ENCODE measurements at regions not wholly inside any gene's neighbourhood (a gene's known extent, or its start where the extent isn't known, plus 50 kb on each side); places are given as distances from the start of the nearest gene placed in this dataset.

GRCh38 chr5:114060866-114061265 is 301.0 kb upstream of the KCNN2 start:
- ATAC-seq (ENCODE audit: low read depth) (no peak), DNase-seq (no peak)
- no peak overlapping the region for H3K4me3 ChIP-seq (ENCODE audit: insufficient read depth, low read depth, low read length)
- ChIA-PET CTCF (no interaction called here), POLR2A (ENCODE audit: unreplicated experiment) (no interaction called here)
- H3K4ac ChIP-seq (ENCODE audit: low read depth, low read length): no peak overlapping the region
- H2BK20ac ChIP-seq (ENCODE audit: low read depth, low read length): no peak overlapping the region
- H2AFZ ChIP-seq (replicated peaks; ENCODE audit: low read length, poor library complexity): no peak overlapping the region
- H4K5ac ChIP-seq (ENCODE audit: low read depth, low read length): no peak overlapping the region
- peaks cover 30% of the 10 kb centered on the region for H3K27me3 ChIP-seq (ENCODE audit: control insufficient read depth, insufficient read depth, low read length)
- no peak overlapping the region for H2AK5ac ChIP-seq (ENCODE audit: low read depth, low read length)
- H2BK120ac ChIP-seq (ENCODE audit: low read depth, low read length): no peak overlapping the region
- H3K23ac ChIP-seq (ENCODE audit: low read depth, low read length): no peak overlapping the region
- H3K4me1 ChIP-seq (ENCODE audit: control insufficient read depth, insufficient read depth, low read length): no peaks in the 10 kb centered on the region
- no peaks in the 10 kb centered on the region for H3K9me3 ChIP-seq (ENCODE audit: control insufficient read depth, insufficient read depth, low read length)
- no TSS peak for BruUV-seq (replicated peaks)
- H2AK9ac ChIP-seq (replicated peaks; ENCODE audit: low read depth, low read length, poor library complexity): no peak overlapping the region
- no peaks in the 10 kb centered on the region for H3K79me1 ChIP-seq (ENCODE audit: low read depth in 1 of 2, low read length in 2 of 2)
- no peak overlapping the region for H2BK5ac ChIP-seq (ENCODE audit: low read depth, low read length, poor library complexity, severe bottlenecking)
- dilution Hi-C loops (cut with HindIII; ENCODE audit: low sequenced_read_pairs, unreplicated experiment) (no loop called here), in situ Hi-C loops (cut with MboI; ENCODE audit: low sequenced_read_pairs) (no loop called here), intact Hi-C loops (cut with micrococcal nuclease) (no loop called here)
- H2BK15ac ChIP-seq (ENCODE audit: low read depth, low read length): no peak overlapping the region
- no peak for TF ChIP-seq MAZ (IDR thresholded peaks at IDR 0.05; ENCODE audit: borderline replicate concordance, low read depth, low read length)
- TF ChIP-seq RFX5 (IDR thresholded peaks at IDR 0.05; ENCODE audit: low read depth, low read length): no peak
- TF ChIP-seq POLR2A (IDR thresholded peaks at IDR 0.05; ENCODE audit: low read depth, low read length): no peak
- TF ChIP-seq CHD1 (IDR thresholded peaks at IDR 0.05; ENCODE audit: low read depth, low read length): no peak
- TF ChIP-seq RAD21 (IDR thresholded peaks at IDR 0.05; ENCODE audit: low read length): no peak
- no peak for TF ChIP-seq MXI1 (IDR thresholded peaks at IDR 0.05; ENCODE audit: borderline replicate concordance, low read depth, low read length)
- no peak for TF ChIP-seq ELK1 (IDR thresholded peaks at IDR 0.05; ENCODE audit: borderline replicate concordance, low read depth, low read length)
- no peak for TF ChIP-seq MAFK (IDR thresholded peaks at IDR 0.05; ENCODE audit: low read depth, low read length)
- no peak overlapping the region for H3K18ac ChIP-seq (ENCODE audit: low read depth, low read length)
- H3K14ac ChIP-seq (replicated peaks; ENCODE audit: low read depth, low read length): no peak overlapping the region
- H3K9me1 ChIP-seq (ENCODE audit: insufficient read depth, low read length): no peaks in the 10 kb centered on the region
- H4K91ac ChIP-seq (ENCODE audit: insufficient read depth, low read depth, low read length): no peak overlapping the region
- H3K4me2 ChIP-seq (ENCODE audit: low read depth, low read length): no peak overlapping the region
- H3K56ac ChIP-seq (ENCODE audit: extremely low read depth, insufficient read depth, low read length): no peak overlapping the region
- peaks cover 2% of the 10 kb centered on the region; the same call in 1 of the 2 replicates for H4K20me1 ChIP-seq (ENCODE audit: insufficient read depth, low read length)
- H3K9ac ChIP-seq (ENCODE audit: low read depth, low read length): no peak overlapping the region
- no peak overlapping the region for H4K8ac ChIP-seq (ENCODE audit: low read depth in 2 of 2, low read length in 2 of 2)
- no peaks in the 10 kb centered on the region for H3K36me3 ChIP-seq (ENCODE audit: control insufficient read depth, insufficient read depth, low read length)
- no peak overlapping the region for H3K27ac ChIP-seq (ENCODE audit: insufficient read depth, low read length)
